HEK293T (cell line): ENCODE measurements at regions not wholly inside any gene's neighbourhood (a gene's known extent, or its start where the extent isn't known, plus 50 kb on each side); places are given as distances from the start of the nearest gene placed in this dataset.

ENCODE experiments used
- BHLHE40 ChIP-seq: fragments of 450-650 bp; IDR thresholded peaks from 2 replicates; pipeline ENCODE4 v1.6.1; 2016; ENCODE audit warnings: mild to moderate bottlenecking, moderate library complexity, borderline replicate concordance
- CTBP1 ChIP-seq: fragments of 450-650 bp; IDR thresholded peaks from 2 replicates; pipeline ENCODE4 v1.6.1; 2016; ENCODE audit warnings: borderline replicate concordance
- ELF4 ChIP-seq: fragments of 450-650 bp; IDR thresholded peaks from 2 replicates; pipeline ENCODE4 v1.6.1; 2017; ENCODE audit warnings: antibody characterized with exemption
- FOXM1 ChIP-seq: fragments of 450-650 bp; IDR thresholded peaks from 2 replicates; pipeline ENCODE4 v1.6.1; 2017; ENCODE audit warnings: mild to moderate bottlenecking, borderline replicate concordance
- NFRKB ChIP-seq: fragments of 450-650 bp; IDR thresholded peaks from 2 replicates; pipeline ENCODE4 v1.6.1; 2016; ENCODE audit warnings: mild to moderate bottlenecking, moderate library complexity
- SP1 ChIP-seq: fragments of 450-650 bp; IDR thresholded peaks from 2 replicates; pipeline ENCODE4 v1.6.1; 2017
- TARDBP ChIP-seq: fragments of 450-650 bp; IDR thresholded peaks from 2 replicates; pipeline ENCODE4 v1.6.1; 2016
- ZNF384 ChIP-seq: fragments of 450-650 bp; IDR thresholded peaks from 2 replicates; pipeline ENCODE4 v1.6.1; 2016

DNA sequence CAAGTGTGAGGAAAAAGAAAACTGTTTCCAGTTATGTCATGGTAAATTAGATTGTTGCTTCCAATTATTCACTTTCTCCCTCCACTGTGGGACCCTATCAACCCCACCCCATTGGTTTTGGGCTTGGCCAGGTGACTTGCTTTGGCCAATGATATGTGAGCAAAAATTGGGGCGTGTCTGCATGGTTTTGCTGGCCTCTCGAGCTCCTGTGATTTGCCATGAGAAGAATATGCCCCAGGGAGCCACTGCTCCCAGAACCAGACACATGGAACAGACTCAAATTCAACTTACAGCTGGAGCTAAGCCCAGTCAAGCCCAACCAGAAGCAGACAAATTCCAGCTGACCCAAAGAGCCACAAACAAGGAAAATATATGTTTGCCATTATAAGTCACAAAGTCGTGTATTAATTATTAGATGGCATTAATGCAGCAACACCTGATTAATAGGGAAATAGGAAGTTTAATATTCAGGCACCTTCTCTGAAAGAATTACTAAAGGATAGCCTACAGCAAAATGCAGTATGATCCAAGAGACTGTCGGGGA lies 248.9 kb downstream of the ANAPC1 start:
- no peak for TF ChIP-seq FOXM1
- no peak for TF ChIP-seq NFRKB
- TF ChIP-seq SP1, result no peak
- no peak for TF ChIP-seq CTBP1
- no peak for TF ChIP-seq ELF4
- no peak for TF ChIP-seq TARDBP
- no peak for TF ChIP-seq ZNF384
- no peak for TF ChIP-seq BHLHE40
